ENCODE measurements at regions not wholly inside any gene's neighbourhood (a gene's known extent, or its start where the extent isn't known, plus 50 kb on each side); places are given as distances from the start of the nearest gene placed in this dataset.

GRCh38 chr11:80320226-80320625 is 879.4 kb upstream of the TENM4 start:
- FAIRE-seq (no peak), DNase-seq (no peak)
- no peaks in the 10 kb centered on the region for H3K9me3 ChIP-seq (ENCODE audit: control insufficient read depth in 2 of 3, insufficient read depth in 1 of 3, low read length in 3 of 3)
- intact Hi-C loops (cut with DNase I), result no loop called here
- H3K4me1 ChIP-seq (ENCODE audit: control insufficient read depth in 2 of 3, insufficient read depth in 2 of 3, low read depth in 1 of 3, low read length in 3 of 3), result no peaks in the 10 kb centered on the region
- H3K27me3 ChIP-seq (ENCODE audit: control insufficient read depth, insufficient read depth, low read length), result no peaks in the 10 kb centered on the region
- TF ChIP-seq CTCF (IDR thresholded peaks at IDR 0.05; ENCODE audit: borderline replicate concordance, extremely low read depth, insufficient read depth), result no peak
- no peak overlapping the region for H3K27ac ChIP-seq (ENCODE audit: low read depth in 2 of 2, low read length in 2 of 2)
- H3K36me3 ChIP-seq (ENCODE audit: control insufficient read depth in 2 of 3, insufficient read depth in 3 of 3, low read length in 3 of 3), result no peaks in the 10 kb centered on the region
- no peak overlapping the region for H3K9ac ChIP-seq (ENCODE audit: low read length in 3 of 3)
- H3K4me3 ChIP-seq (ENCODE audit: low read length in 3 of 3), result no peak overlapping the region

GRCh38 chr11:80317612-80318011 is 876.8 kb upstream of the TENM4 start:
- Histone ChIP-seq H3K4me1 (ENCODE audit: control insufficient read depth in 2 of 3, insufficient read depth in 2 of 3, low read depth in 1 of 3, low read length in 3 of 3) (no peaks in the 10 kb centered on the region), H3K27me3 (ENCODE audit: control insufficient read depth, insufficient read depth, low read length) (no peaks in the 10 kb centered on the region), H3K9ac (ENCODE audit: low read length in 3 of 3) (no peak overlapping the region), H3K9me3 (ENCODE audit: control insufficient read depth in 2 of 3, insufficient read depth in 1 of 3, low read length in 3 of 3) (no peaks in the 10 kb centered on the region), H3K27ac (ENCODE audit: low read depth in 2 of 2, low read length in 2 of 2) (no peak overlapping the region), H3K4me3 (ENCODE audit: low read length in 3 of 3) (no peak overlapping the region), H3K36me3 (ENCODE audit: control insufficient read depth in 2 of 3, insufficient read depth in 3 of 3, low read length in 3 of 3) (no peaks in the 10 kb centered on the region)
- TF ChIP-seq CTCF (IDR thresholded peaks at IDR 0.05; ENCODE audit: borderline replicate concordance, extremely low read depth, insufficient read depth), result no peak
- intact Hi-C loops (cut with DNase I), result no loop called here
- DNase-seq (no peak), FAIRE-seq (no peak)

- H3K27ac ChIP-seq (ENCODE audit: low read depth in 2 of 2, low read length in 2 of 2), result no peak overlapping the region
- no peak overlapping the region for H3K9ac ChIP-seq (ENCODE audit: low read length in 3 of 3)
- no peaks in the 10 kb centered on the region for H3K9me3 ChIP-seq (ENCODE audit: control insufficient read depth in 2 of 3, insufficient read depth in 1 of 3, low read length in 3 of 3)
- FAIRE-seq (no peak), DNase-seq (no peak)
- H3K4me3 ChIP-seq (ENCODE audit: low read length in 3 of 3), result no peak overlapping the region
- TF ChIP-seq CTCF (IDR thresholded peaks at IDR 0.05; ENCODE audit: borderline replicate concordance, extremely low read depth, insufficient read depth), result no peak
- no peaks in the 10 kb centered on the region for H3K4me1 ChIP-seq (ENCODE audit: control insufficient read depth in 2 of 3, insufficient read depth in 2 of 3, low read depth in 1 of 3, low read length in 3 of 3)
- intact Hi-C loops (cut with DNase I), result no loop called here
- no peaks in the 10 kb centered on the region for H3K36me3 ChIP-seq (ENCODE audit: control insufficient read depth in 2 of 3, insufficient read depth in 3 of 3, low read length in 3 of 3)
- no peaks in the 10 kb centered on the region for H3K27me3 ChIP-seq (ENCODE audit: control insufficient read depth, insufficient read depth, low read length)
These were observed 874.4 kb upstream of the TENM4 start for GRCh38 chr11:80315200-80315599.

GRCh38 chr11:80309301-80309700 is 868.5 kb upstream of the TENM4 start:
- Histone ChIP-seq H3K9ac (ENCODE audit: low read length in 3 of 3) (no peak overlapping the region), H3K4me3 (ENCODE audit: low read length in 3 of 3) (no peak overlapping the region), H3K4me1 (ENCODE audit: control insufficient read depth in 2 of 3, insufficient read depth in 2 of 3, low read depth in 1 of 3, low read length in 3 of 3) (no peaks in the 10 kb centered on the region), H3K36me3 (ENCODE audit: control insufficient read depth in 2 of 3, insufficient read depth in 3 of 3, low read length in 3 of 3) (no peaks in the 10 kb centered on the region), H3K27ac (ENCODE audit: low read depth in 2 of 2, low read length in 2 of 2) (no peak overlapping the region), H3K27me3 (ENCODE audit: control insufficient read depth, insufficient read depth, low read length) (no peaks in the 10 kb centered on the region), H3K9me3 (ENCODE audit: control insufficient read depth in 2 of 3, insufficient read depth in 1 of 3, low read length in 3 of 3) (no peaks in the 10 kb centered on the region)
- intact Hi-C loops (cut with DNase I), result no loop called here
- DNase-seq, result no peak
- no peak for FAIRE-seq
- no peak for TF ChIP-seq CTCF (IDR thresholded peaks at IDR 0.05; ENCODE audit: borderline replicate concordance, extremely low read depth, insufficient read depth)
